GM18499 (cell line): ENCODE measurements at regions not wholly inside any gene's neighbourhood (a gene's known extent, or its start where the extent isn't known, plus 50 kb on each side); places are given as distances from the start of the nearest gene placed in this dataset.
A peak's percentile ranks its signal among the peaks of the same experiment; 100 is the strongest.

Experiments
- ATAC-seq: cut with Tn5 transposase; IDR thresholded peaks from one replicate; pipeline ENCODE4 v1.9.1; 2021; ENCODE audit warnings: moderate number of reproducible peaks; ENCODE audit not compliant: insufficient read depth, unreplicated experiment

- ATAC-seq = no peak
These were observed 50.7 kb upstream of the FOXB1 start for GRCh38 chr15:59953392-59953883.

GRCh38 chr15:59952960-59953359, 51.2 kb upstream of the FOXB1 start:
- no peak for ATAC-seq

GRCh38 chr15:59950603-59951388, 53.3 kb upstream of the FOXB1 start:
- ATAC-seq = no peak

- ATAC-seq = no peak
These were observed 55.0 kb upstream of the FOXB1 start for GRCh38 chr15:59948924-59949613.

GRCh38 chr15:59946084-59946483, 58.0 kb upstream of the FOXB1 start:
- ATAC-seq = no peak

GRCh38 chr15:59945036-59945435, 59.1 kb upstream of the FOXB1 start:
- ATAC-seq = no peak

- no peak for ATAC-seq
These were observed 62.5 kb upstream of the FOXB1 start for GRCh38 chr15:59941612-59942011.

- ATAC-seq = no peak
These were observed 63.2 kb upstream of the FOXB1 start for GRCh38 chr15:59940928-59941327.

- no peak for ATAC-seq
These were observed 63.7 kb upstream of the FOXB1 start for GRCh38 chr15:59940456-59940855.

GRCh38 chr15:59936741-59937140, 67.4 kb upstream of the FOXB1 start:
- ATAC-seq = no peak

- no peak for ATAC-seq
These were observed 70.5 kb upstream of the FOXB1 start for GRCh38 chr15:59933607-59934006.

- ATAC-seq = no peak
These were observed 72.4 kb upstream of the FOXB1 start for GRCh38 chr15:59931646-59932261.

GRCh38 chr15:59924812-59925522, 79.1 kb upstream of the FOXB1 start:
- no peak for ATAC-seq

GRCh38 chr15:59924096-59924495, 80.0 kb upstream of the FOXB1 start:
- no peak for ATAC-seq

GRCh38 chr15:59923508-59923907, 80.6 kb upstream of the FOXB1 start:
- no peak for ATAC-seq

- peak; percentile 90 for ATAC-seq
These were observed 84.8 kb upstream of the FOXB1 start for GRCh38 chr15:59918994-59919951.

- ATAC-seq = no peak
These were observed 86.5 kb upstream of the FOXB1 start for GRCh38 chr15:59917504-59918157.

GRCh38 chr15:59906046-59906445, 98.1 kb upstream of the FOXB1 start:
- ATAC-seq = no peak

GRCh38 chr15:59905176-59905575, 98.9 kb upstream of the FOXB1 start:
- ATAC-seq = no peak
